Testis (tissue), 2 donors: ENCODE measurements at regions not wholly inside any gene's neighbourhood (a gene's known extent, or its start where the extent isn't known, plus 50 kb on each side); places are given as distances from the start of the nearest gene placed in this dataset.

Experiments used
- DNase-seq: peaks from one replicate; pipeline ENCODE4 v3.0.0-alpha.2; 2019
- H3K27ac ChIP-seq, 2 donors: fragments of 200-600 bp; sonication (generic); one replicate each; pipeline ENCODE4 v1.5.1; 2019
- H3K27me3 ChIP-seq: fragments of 200-600 bp; sonication (generic); one replicate; pipeline ENCODE4 v1.5.1; 2019
- H3K36me3 ChIP-seq: fragments of 200-600 bp; sonication (generic); one replicate; pipeline ENCODE4 v1.5.1; 2017; ENCODE audit warnings: low read depth; ENCODE audit errors: missing control alignments
- H3K4me1 ChIP-seq: fragments of 200-600 bp; sonication (generic); one replicate; pipeline ENCODE4 v1.5.1; 2019
- H3K4me3 ChIP-seq, 2 donors: fragments of 200-600 bp; sonication (generic); one replicate each; pipeline ENCODE4 v1.5.1; 2017 to 2019
- H3K9me3 ChIP-seq: fragments of 200-600 bp; sonication (generic); one replicate; pipeline ENCODE4 v1.5.1; 2017
- CTCF ChIP-seq, 3 experiments: fragments of 450-650 bp in 2 of 3; fragments of 200-600 bp in 1 of 3; sonication (generic) in 1 of 3; IDR thresholded peaks; one replicate each; pipeline ENCODE4 v1.5.1; 2016 to 2019; ENCODE audit warnings: antibody characterized with exemption in 3 of 3, mild to moderate bottlenecking in 2 of 3, moderate library complexity in 1 of 3
- POLR2A ChIP-seq: fragments of 450-650 bp; IDR thresholded peaks from one replicate; pipeline ENCODE4 v1.6.1; 2017; ENCODE audit warnings: antibody characterized with exemption, mild to moderate bottlenecking, moderate library complexity
- WGBS, 2 donors: methylation state at CpG; one replicate each; pipeline ENCODE4 v1.1.5; 2018; 5-methylcytosine and 5-hydroxymethylcytosine counted together
- intact Hi-C: fragments of 100-400 bp; cut with DNase I; formaldehyde crosslinking; loops from one replicate; pipeline ENCODE4 v1.15.1; 2023; ENCODE audit warnings: low total_unique reads

- TF ChIP-seq POLR2A: no peak
- TF ChIP-seq CTCF (IDR thresholded peaks at IDR 0.05): no peak
- no peak for DNase-seq
- Histone ChIP-seq H3K27me3 (no peaks in the 10 kb centered on the region), H3K9me3 (no peaks in the 10 kb centered on the region), H3K4me3 (no peak overlapping the region), H3K36me3 (no peaks in the 10 kb centered on the region), H3K27ac (no peak overlapping the region), H3K4me1 (peaks cover 7% of the 10 kb centered on the region)
- 84 to 88% methylated on average over 3 of the region's 3 CpGs for WGBS, 2 donors
- intact Hi-C loops: no loop called here
These were observed 171.7 kb downstream of the KIF20B start for GRCh38 chr10:89873055-89873454.

- H3K27me3 ChIP-seq: no peaks in the 10 kb centered on the region
- no peaks in the 10 kb centered on the region for H3K36me3 ChIP-seq
- WGBS, 2 donors: 95 to 97% methylated on average over 3 of the region's 3 CpGs
- no peaks in the 10 kb centered on the region for H3K4me1 ChIP-seq
- TF ChIP-seq CTCF (IDR thresholded peaks at IDR 0.05) (no peak), POLR2A (no peak)
- H3K9me3 ChIP-seq: no peaks in the 10 kb centered on the region
- no peak for DNase-seq
- no peak overlapping the region for H3K27ac ChIP-seq
- H3K4me3 ChIP-seq: no peak overlapping the region
- intact Hi-C loops: no loop called here
These were observed 174.2 kb downstream of the KIF20B start for GRCh38 chr10:89875557-89875956.

GRCh38 chr10:89879121-89879520 is 177.7 kb downstream of the KIF20B start:
- Histone ChIP-seq H3K36me3 (no peaks in the 10 kb centered on the region), H3K4me3 (no peak overlapping the region), H3K27me3 (no peaks in the 10 kb centered on the region), H3K4me1 (no peaks in the 10 kb centered on the region), H3K27ac (no peak overlapping the region), H3K9me3 (no peaks in the 10 kb centered on the region)
- TF ChIP-seq POLR2A (no peak), CTCF (IDR thresholded peaks at IDR 0.05) (no peak)
- DNase-seq: no peak
- intact Hi-C loops: no loop called here

- no peak overlapping the region for H3K27ac ChIP-seq
- TF ChIP-seq CTCF (IDR thresholded peaks at IDR 0.05) (no peak), POLR2A (no peak)
These were observed 186.0 kb downstream of the KIF20B start for GRCh38 chr10:89887406-89887805.

GRCh38 chr10:89887830-89888229 is 186.4 kb downstream of the KIF20B start:
- Histone ChIP-seq H3K9me3 (no peaks in the 10 kb centered on the region), H3K36me3 (no peaks in the 10 kb centered on the region), H3K4me1 (no peaks in the 10 kb centered on the region), H3K27me3 (no peaks in the 10 kb centered on the region), H3K4me3 (no peak overlapping the region), H3K27ac (no peak overlapping the region)
- 67 to 72% methylated on average over 7 of the region's 7 CpGs for WGBS, 2 donors
- intact Hi-C loops: no loop called here
- no peak for TF ChIP-seq CTCF (IDR thresholded peaks at IDR 0.05)
- TF ChIP-seq POLR2A: no peak
- no peak for DNase-seq

More at GRCh38 chr10:89887406-89887805, 186.0 kb downstream of the KIF20B start:
- DNase-seq: no peak
- intact Hi-C loops: no loop called here
- Histone ChIP-seq H3K27me3 (no peaks in the 10 kb centered on the region), H3K36me3 (no peaks in the 10 kb centered on the region), H3K9me3 (no peaks in the 10 kb centered on the region), H3K4me1 (no peaks in the 10 kb centered on the region), H3K4me3 (no peak overlapping the region)
- WGBS, 2 donors: 63 to 64% methylated on average over 4 of the region's 4 CpGs
